ENCODE measurements at regions not wholly inside any gene's neighbourhood (a gene's known extent, or its start where the extent isn't known, plus 50 kb on each side); places are given as distances from the start of the nearest gene placed in this dataset.

GRCh38 chr13:83166550-83166949 lies 715.7 kb downstream of the SLITRK1 start:
- TF ChIP-seq MYC (IDR thresholded peaks at IDR 0.05; ENCODE audit: low read depth, low read length) (no peak), POLR2A (IDR thresholded peaks at IDR 0.05; ENCODE audit: extremely low read depth, insufficient read length) (no peak), MAX (IDR thresholded peaks at IDR 0.05; ENCODE audit: low read depth, low read length) (no peak), CTCF (IDR thresholded peaks at IDR 0.05; ENCODE audit: low read depth, low read length) (no peak)

GRCh38 chr13:83162493-83162892 lies 719.8 kb downstream of the SLITRK1 start:
- H3K4me3 ChIP-seq (ENCODE audit: low read depth, low read length): no peak overlapping the region
- DNase-seq (ENCODE audit: low read depth): no peak
- TF ChIP-seq POLR2A (IDR thresholded peaks at IDR 0.05; ENCODE audit: extremely low read depth, insufficient read length): no peak
- TF ChIP-seq CTCF (IDR thresholded peaks at IDR 0.05; ENCODE audit: low read depth, low read length): no peak
- TF ChIP-seq MAX (IDR thresholded peaks at IDR 0.05; ENCODE audit: low read depth, low read length): no peak
- TF ChIP-seq MYC (IDR thresholded peaks at IDR 0.05; ENCODE audit: low read depth, low read length): no peak

More at GRCh38 chr13:83166550-83166949, 715.7 kb downstream of the SLITRK1 start:
- no peak overlapping the region for H3K4me3 ChIP-seq (ENCODE audit: low read depth, low read length)
- no peak for DNase-seq (ENCODE audit: low read depth)

- no peak overlapping the region for H3K4me3 ChIP-seq (ENCODE audit: low read depth, low read length)
- DNase-seq (ENCODE audit: low read depth): no peak
- TF ChIP-seq MYC (IDR thresholded peaks at IDR 0.05; ENCODE audit: low read depth, low read length): no peak
- TF ChIP-seq POLR2A (IDR thresholded peaks at IDR 0.05; ENCODE audit: extremely low read depth, insufficient read length): no peak
- no peak for TF ChIP-seq CTCF (IDR thresholded peaks at IDR 0.05; ENCODE audit: low read depth, low read length)
- TF ChIP-seq MAX (IDR thresholded peaks at IDR 0.05; ENCODE audit: low read depth, low read length): no peak
These were observed 728.4 kb downstream of the SLITRK1 start for GRCh38 chr13:83153848-83154247.

GRCh38 chr13:83151308-83151660 lies 731.0 kb downstream of the SLITRK1 start:
- TF ChIP-seq MAX (IDR thresholded peaks at IDR 0.05; ENCODE audit: low read depth, low read length) (no peak), POLR2A (IDR thresholded peaks at IDR 0.05; ENCODE audit: extremely low read depth, insufficient read length) (no peak), CTCF (IDR thresholded peaks at IDR 0.05; ENCODE audit: low read depth, low read length) (no peak), MYC (IDR thresholded peaks at IDR 0.05; ENCODE audit: low read depth, low read length) (no peak)
- H3K4me3 ChIP-seq (ENCODE audit: low read depth, low read length): no peak overlapping the region
- DNase-seq (ENCODE audit: low read depth): no peak

GRCh38 chr13:83150616-83151307 lies 731.5 kb downstream of the SLITRK1 start:
- no peak for DNase-seq (ENCODE audit: low read depth)
- no peak overlapping the region for H3K4me3 ChIP-seq (ENCODE audit: low read depth, low read length)
- no peak for TF ChIP-seq MAX (IDR thresholded peaks at IDR 0.05; ENCODE audit: low read depth, low read length)
- no peak for TF ChIP-seq MYC (IDR thresholded peaks at IDR 0.05; ENCODE audit: low read depth, low read length)
- no peak for TF ChIP-seq POLR2A (IDR thresholded peaks at IDR 0.05; ENCODE audit: extremely low read depth, insufficient read length)
- no peak for TF ChIP-seq CTCF (IDR thresholded peaks at IDR 0.05; ENCODE audit: low read depth, low read length)
